HG02973 (cell line): ENCODE measurements at regions not wholly inside any gene's neighbourhood (a gene's known extent, or its start where the extent isn't known, plus 50 kb on each side); places are given as distances from the start of the nearest gene placed in this dataset.

Experiments used
- ATAC-seq: cut with Tn5 transposase; IDR thresholded peaks from one replicate; pipeline ENCODE4 v1.9.1; 2021; ENCODE audit warnings: moderate library complexity; ENCODE audit not compliant: unreplicated experiment

DNA sequence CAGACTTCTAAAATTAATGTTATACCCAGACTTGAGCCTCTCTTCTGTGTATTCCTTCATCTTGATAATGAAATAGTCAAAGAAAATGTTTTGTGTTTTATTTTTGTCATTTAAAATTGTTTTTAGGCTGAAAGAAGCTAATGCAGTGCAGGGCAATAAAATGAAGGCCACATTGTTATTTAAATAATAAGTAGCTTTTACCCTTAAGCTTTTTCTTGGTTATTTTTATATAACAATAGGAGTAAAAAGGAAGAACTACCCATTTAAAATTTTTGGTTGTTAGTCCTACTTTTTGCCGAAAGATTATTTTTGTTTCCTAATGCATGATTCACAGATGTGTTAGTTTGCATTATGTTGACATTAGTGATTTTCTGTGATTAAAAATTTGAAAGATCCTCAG lies 181.0 kb upstream of the MEOX2 start:
- ATAC-seq: no peak

DNA sequence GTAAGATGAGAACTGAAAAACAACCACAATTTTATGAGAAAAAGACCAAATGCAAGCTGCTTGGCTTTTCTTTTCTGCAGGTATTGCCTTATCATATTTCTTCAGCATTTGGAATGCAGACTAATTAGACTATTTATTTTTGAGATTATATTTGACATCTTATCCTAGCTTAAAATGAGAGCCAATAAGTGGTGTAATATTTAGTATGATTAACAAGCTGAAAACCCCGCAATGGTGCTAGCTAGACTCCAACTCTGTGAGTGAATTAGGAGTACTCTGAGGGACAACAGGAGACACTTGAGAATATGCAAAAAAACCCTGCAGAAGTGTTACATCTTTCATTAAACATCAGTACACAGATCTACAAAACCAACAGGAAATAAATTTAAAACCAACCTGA lies 180.3 kb upstream of the MEOX2 start:
- no peak for ATAC-seq

DNA sequence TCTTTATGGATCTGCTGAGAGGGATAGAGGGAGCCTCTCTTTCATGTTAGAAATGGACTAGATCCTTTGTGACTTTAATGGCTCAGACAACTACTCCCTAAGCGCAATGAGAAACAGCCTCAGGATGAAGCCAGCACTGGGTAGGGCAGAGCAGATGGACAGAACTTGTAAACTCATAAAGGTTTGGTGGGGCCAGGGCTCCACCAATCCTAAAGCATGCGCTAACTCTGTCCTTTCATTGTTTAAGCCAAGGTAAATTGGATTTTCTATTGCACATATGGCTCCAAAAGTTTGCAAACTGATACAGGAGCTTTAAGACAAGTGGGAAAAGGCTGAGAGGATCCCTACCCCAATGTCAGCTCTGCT lies 178.1 kb upstream of the MEOX2 start:
- no peak for ATAC-seq

DNA sequence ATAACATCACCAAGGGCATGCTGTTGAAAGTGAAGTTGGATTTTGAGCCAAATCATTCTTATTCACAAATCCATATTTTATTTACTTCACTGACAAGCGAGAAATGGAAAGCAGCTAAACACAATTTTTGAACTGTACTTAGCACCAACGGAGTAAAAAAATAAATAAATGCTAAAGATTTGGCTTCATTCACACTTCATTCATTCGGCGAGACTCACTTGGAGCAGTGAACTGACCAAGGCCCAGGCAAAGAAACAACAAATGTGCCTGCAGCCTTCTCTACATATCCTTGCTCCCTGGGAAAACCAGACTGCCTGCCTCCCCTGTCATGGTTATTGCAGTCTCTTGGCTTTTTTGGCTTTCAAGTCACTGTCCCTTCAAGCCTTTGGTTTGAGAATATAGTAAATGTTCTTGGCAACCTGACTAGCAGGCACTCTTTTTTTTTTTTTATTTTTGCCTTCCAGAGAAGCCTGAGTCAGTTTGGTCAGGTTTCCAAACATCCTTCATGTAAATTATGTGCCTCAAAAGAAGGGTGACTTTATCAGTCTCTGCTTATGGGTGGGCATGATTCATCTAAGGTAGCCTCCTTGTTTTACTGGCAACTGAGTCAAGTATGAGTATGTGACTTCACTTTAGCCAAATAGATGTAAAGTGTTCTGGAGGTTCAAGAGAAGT lies 177.6 kb upstream of the MEOX2 start:
- no peak for ATAC-seq

DNA sequence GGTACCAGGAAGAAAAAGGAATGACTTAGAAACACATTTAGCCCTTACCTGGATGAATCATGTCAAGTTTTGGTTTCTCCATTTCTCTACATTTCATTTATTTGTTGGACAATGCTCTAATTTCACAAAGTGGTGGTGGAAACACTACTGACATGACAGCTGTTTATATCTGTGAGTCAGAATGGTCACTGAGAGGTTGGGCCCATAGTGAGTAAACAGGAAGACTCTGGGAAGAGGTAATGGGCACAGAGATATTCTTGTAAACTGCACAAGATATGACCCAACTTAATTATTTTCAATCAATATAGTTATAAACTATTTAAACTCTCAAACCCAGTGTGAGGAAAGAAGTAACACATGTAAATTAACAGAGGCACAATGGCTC lies 176.3 kb upstream of the MEOX2 start:
- no peak for ATAC-seq

DNA sequence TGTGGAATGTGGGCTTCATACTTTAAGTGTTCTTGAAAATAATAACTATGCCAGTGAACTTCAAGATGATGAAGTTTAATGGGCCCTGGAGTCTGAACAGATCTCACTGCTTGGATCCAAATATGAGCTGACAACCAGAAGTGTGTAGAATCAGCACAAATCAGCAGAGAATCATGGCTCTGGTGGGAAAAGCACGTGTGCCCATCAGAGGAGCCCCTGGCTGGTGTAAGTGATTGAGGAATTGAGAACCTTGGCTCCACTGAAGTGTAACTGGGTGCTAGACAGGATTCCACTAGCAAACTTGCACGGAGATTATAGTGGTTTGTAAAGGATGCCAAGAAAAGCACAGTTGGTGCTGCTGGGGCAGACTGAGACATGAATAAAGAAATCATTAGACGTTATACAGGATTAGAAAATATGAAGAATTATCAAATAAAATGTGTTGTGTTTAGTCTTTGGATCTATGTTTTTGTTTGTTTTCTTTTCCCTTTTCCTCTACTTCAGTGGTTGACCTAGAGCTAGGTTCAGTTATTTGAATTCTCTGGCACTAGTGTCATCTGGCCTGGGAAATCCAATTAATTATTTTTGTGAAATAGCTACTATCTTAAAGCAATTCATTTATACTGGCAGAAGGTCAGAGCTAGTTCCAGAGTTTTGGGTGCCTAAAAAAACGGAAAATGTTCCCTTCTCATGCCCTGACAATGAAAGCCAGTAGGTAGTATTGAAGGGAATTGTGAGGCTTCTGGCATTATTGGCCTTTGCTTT lies 175.7 kb upstream of the MEOX2 start:
- no peak for ATAC-seq

DNA sequence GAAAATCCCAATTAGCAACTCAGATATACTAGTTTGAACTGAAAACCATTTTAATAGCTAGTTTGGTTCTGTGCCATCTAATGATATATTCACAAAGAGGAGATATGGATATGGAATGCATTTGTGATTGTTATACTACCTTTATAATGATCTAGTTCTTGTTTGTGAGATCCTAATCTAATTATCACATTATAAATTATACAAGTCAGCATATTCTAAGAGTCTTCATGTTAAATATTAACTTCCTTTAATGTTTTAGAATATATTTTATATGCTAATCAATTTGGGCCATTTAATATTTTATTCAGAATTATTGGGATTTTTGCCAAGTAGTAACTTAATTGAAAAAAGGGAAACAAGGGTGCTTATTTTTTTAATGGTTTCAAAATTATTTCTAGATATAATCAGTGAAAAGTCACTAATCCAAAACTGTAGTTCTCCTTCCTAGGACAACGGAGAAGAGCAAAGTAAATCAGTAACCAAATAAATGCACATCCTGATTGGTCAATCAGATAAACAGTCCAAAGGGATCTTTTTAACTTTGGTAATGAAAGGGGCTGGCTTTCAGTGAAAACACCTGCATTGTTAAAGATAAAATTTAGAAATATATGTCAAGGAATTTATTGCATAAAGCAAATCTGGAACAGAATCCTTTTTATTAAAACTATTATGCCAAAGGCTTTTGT lies 173.9 kb upstream of the MEOX2 start:
- no peak for ATAC-seq

DNA sequence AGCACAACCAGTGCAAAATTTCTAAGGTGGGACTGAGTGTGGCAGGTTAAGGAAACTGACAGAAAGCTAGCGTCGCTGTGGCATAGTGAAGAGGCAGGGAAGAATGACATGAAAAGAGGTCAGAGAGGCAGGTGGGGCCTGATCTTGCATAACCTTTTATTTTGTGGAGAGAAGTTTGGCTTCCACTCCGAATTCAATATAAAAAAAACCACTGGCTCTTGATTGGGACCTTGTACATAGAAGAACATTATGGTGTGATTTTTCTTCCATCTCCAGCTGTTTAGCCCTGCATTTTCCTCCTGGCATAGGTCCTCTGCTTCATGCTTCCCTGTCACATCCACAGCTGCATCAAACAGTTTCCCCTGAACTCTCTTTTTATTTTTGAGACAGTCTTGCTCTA lies 170.5 kb upstream of the MEOX2 start:
- no peak for ATAC-seq

DNA sequence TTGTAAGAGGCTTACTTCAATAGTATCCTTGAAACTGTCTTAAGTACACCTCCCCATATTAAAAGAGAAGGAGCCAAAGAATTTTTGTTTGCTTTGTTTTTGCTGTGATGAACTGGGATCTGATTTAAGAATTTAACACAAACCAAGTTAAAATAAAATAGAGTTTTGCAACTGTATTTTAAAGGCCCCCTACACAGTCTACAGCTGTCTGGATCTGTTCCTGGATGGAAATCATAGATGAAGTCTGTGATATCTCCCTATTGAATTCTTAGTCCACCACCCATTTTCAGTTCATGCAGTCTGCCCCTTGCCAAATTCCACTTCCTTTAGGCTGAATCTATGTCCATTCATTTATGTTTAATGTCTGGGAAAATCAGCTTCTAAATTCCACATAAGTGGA lies 169.8 kb upstream of the MEOX2 start:
- ATAC-seq: no peak

DNA sequence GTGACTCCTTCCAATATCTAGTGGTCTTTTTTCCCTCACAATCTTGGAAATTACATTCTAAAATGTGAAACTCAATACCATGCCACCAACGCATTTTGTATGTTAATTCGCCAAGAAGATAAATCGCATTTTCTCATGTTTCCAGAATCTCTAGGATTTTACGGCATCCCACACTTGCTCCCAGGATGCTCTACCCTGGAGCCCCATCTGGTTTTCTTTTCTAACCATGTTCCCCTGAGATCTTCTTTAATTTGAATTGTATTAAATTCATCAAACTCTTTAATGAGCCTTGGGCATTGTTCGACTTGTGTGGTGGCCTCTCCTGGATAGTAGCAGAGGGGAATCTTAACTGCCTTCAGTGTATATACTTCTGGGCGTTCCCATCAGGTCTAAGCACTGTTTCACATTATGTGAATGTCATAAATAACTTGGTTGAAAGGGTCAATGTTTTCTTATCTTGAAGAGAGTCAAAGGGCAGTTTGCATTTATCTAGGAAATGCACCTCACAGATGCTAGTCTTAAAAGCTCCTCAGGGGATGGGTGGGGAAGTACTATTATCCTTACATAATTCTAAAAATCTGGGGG lies 169.1 kb upstream of the MEOX2 start:
- ATAC-seq: no peak

DNA sequence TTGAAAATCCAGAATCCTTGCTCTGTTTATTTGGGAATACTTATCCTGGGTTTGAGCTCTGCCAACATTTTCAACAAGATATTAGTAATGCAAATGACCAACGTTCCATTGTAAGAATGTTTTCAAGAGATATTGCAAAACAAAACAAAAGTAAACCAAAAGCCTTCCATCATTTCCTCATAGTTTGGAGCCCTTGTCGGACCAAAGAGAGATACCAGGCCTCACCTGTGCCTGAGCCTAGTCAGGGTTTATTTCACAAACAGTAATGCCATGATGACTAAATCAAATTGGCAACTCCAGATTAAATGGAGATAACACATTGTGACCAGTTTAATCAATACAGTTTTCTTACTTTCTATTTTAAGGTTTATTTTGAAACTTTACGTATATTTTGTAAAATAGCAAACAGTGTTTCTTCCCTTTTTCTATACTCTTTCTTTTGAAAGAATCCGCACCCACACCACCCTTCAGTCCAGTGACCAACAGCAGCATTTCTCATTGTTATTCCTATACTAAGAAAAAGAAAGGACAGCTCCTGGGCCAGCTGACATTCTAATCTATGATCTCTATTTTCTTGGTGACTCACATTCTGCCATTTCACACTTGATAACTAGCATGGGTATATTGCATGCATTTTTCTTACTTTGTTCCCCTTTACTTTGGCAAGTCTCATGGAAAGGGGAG lies 168.5 kb upstream of the MEOX2 start:
- no peak for ATAC-seq

DNA sequence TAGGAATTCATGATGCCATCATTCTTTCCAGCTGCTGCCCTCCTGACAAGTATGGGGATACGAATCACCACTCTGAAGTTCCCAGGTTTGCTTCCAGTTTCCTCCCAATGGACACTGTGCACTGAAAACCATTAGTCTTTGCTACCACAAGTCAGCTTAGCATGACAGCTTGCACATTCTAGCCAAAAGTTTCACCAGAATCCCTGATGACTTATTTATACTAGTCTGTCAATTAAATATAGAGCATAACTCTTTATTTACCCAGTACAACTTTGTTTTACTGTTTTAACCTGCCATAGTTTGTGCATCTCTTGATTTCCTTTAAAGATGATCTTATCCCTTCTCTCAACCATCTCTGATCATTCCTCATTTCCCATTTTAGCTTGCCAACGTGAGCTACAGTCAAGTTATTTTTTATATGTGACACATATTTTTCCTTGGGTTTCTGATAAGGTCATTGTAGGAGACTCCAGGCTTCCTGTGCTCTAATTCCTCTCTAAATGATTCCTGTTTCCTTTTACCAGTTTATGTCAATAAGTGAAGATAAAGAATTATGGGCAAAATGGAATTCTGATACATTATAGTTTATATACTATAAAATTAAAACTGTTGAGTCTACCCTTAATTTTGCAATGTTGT lies 167.5 kb upstream of the MEOX2 start:
- ATAC-seq: no peak

DNA sequence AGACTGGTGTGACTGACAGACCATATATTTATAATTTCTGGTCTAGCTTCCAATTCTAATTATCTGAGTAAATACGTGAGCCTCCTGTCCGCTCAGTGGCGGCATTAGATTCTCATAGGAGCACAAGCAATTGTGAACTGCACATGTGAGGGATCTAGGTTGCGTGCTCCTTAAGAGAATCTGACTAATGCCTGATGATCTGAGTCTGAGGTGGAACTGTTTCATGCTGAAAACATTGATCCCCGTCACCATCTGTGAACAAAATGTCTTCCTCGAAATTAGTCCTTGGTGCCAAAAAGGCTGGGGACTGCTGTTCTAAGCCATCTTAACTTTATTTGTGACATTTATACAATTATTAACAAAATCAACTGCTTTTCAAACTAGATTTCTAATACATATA lies 164.7 kb upstream of the MEOX2 start:
- no peak for ATAC-seq

DNA sequence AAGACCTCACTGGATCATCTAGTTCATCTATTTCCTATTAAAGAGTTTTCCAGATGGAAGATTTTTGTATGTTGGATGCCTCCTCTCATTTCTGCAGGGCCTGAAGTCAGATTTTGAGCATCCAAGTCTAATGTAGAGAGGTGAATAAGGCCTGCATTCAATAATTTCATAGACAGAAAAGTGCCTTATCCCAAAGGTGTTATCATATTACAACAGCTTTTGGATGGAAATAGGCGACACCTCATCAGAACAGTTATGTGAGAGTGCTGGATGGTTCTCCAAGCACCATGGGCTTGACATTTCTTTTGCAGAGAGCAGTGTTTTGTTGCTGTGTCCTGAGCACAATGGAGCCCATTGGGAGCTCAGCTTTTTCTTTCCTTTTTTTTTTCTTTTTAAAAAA lies 162.4 kb upstream of the MEOX2 start:
- ATAC-seq: no peak

DNA sequence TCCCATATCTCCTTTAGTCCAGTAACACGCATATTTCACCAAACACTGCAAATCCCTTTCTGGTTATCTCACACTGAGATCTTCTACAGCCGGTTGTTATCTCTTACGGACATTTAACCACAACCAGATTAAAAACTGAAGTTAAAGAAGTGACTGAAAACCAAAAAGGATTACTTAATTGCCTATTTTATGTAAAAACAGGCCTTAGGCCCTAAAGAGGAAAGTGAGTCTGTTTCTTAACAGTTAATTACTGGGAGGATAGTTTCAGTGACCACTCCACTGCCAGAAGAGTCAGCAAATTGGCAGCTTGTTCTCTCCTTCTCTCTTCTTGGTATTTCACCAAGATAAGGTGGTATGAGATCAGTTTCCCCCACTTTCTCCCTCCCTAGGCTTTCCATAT lies 161.9 kb upstream of the MEOX2 start:
- no peak for ATAC-seq

DNA sequence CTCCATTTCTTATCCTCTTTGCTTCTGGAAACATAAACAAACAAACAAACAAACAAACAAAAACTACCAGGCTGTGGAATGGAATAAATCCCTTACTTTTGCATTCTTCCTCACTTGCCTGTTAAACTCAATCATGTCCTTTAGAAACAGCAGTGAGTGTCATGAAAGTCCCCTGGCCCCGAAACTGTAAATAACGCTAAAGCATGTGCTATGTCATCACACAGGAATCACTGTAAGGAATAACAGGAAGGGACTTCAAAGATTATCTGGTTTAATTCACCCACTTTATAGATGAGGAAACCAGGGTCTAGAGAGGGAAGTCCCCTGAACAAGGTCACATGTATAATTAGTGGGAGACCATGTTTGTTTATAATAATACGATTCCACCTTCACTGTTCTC lies 159.4 kb upstream of the MEOX2 start:
- ATAC-seq: no peak

DNA sequence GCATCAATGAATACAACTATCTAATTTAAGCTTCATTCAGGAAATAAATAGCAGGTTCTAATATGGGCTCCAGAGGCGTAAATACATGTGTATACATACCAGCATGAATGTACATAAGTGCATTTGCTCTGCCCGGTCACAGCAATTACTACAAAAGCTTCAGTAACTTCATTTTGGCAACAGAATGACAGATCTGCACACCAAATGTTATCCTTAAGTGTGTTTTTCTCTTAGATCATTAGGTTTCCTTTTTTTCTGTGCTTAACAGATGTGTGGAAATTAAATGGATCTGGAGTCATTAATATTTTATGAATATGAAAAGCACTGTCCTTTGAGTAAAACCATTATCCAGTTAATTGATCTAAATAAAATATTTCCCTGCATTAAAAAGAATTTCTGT lies 159.0 kb upstream of the MEOX2 start:
- no peak for ATAC-seq

DNA sequence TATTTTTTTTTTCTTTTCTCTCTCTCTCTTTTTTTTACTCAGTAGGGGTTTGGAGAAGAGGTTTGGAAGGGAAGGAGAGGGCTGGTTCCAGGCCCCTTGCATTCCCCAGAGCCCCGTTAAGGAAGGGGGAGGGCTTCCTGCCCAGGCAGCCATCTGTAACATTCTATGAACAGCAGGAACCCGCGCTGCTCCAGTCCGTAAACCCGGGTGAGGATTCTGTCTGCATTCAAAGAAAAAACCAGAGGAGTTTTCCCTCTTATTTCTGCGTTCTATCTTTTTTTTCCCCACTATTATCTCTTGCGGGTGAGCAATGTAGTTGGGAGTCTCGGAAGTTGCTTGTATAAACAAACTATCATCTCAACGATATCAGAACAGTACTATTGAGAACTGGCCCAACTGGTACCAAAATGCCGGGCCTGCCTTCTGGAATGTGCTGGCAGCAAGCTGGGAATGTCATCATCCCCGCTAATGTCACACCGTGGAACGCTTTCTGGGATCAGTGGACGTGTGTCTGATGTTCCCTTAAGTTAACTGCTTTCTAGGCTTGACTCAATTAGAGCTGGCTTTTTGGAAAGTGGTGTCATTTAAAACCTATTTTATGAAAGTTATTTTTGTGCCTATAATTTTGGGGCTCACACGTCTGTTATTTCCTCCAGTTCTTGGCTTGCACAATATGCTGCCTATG lies 153.1 kb upstream of the MEOX2 start:
- no peak for ATAC-seq

DNA sequence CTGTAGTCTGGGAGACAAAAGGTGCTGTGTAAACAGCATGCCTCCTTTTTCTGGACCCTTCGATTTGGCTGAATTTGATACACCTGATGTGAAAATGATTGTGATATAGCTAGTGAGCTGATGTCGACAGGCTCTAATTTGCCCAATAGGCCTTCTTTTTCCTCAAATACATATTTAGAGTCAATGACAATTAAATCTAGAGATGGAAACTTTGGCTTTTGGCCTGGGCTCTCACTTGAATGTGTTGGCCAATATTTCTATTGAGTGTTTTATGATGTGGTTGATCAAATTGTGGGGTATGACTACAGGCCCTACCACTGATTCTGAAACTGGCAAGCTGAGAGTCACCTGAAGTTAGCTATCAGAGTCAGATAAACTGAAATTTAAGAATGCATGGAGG lies 151.8 kb upstream of the MEOX2 start:
- no peak for ATAC-seq

DNA sequence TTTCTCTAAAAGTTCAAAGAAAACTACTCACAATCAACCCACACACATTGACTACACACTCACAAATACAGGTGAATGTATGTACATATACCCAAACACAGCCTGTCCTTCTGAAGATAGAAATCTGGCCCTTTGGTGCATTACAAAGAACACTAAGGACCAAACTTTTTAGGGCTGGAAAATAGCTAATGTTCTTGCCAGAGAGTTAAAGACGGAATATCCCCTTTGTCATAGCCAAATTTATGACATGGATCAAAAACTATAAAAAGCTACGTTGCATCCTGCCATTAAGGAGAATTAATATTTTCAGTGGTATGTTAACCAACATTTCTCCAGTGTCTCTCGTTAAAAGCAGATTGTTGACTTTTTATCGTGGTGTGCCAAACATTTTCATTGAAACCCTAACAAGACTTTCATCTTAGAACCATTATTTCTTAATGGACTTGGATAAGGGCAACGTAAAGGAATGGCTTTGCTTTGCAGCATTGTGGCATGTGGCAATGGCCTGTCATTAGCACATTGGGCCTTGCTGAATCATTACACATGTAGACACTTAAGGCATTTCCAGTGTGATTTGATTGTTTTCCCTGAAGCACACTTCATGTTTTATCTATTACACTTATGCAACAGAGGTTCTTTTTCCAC lies 150.9 kb upstream of the MEOX2 start:
- no peak for ATAC-seq
